GM23248 (cell line): ENCODE measurements at regions not wholly inside any gene's neighbourhood (a gene's known extent, or its start where the extent isn't known, plus 50 kb on each side); places are given as distances from the start of the nearest gene placed in this dataset.

Source experiments
- EZH2 ChIP-seq: fragments of 200-600 bp; sonication (generic); IDR thresholded peaks from 2 replicates; pipeline ENCODE4 v1.6.1; 2018; ENCODE audit warnings: antibody characterized with exemption, mild to moderate bottlenecking; ENCODE audit not compliant: insufficient read depth, poor library complexity, severe bottlenecking
- EZH2phosphoT487 ChIP-seq: fragments of 200-600 bp; sonication (generic); IDR thresholded peaks from 2 replicates; pipeline ENCODE4 v1.6.1; 2018; ENCODE audit warnings: antibody characterized with exemption, moderate library complexity, mild to moderate bottlenecking, low read depth; ENCODE audit not compliant: insufficient read depth

- TF ChIP-seq EZH2, result no peak
- no peak for TF ChIP-seq EZH2phosphoT487
Observed at GRCh38 chr9:118177241-118177640, 473.0 kb downstream of the TLR4 start.
